A673 (cell line): ENCODE measurements at regions not wholly inside any gene's neighbourhood (a gene's known extent, or its start where the extent isn't known, plus 50 kb on each side); places are given as distances from the start of the nearest gene placed in this dataset.

Experiments
- BruUV-seq: library from RNA; stranded (reverse); fragments of 400-500 nt; replicated peaks from 2 replicates; lab custom pipeline; 2021; lab: Mats Ljungman, UMichigan
- CTCF ChIA-PET: fragments of 300-600 bp; sonication (Branson Sonifier 250); formaldehyde crosslinking; loops from one replicate; lab custom pipeline; 2022; ENCODE audit warnings: antibody characterized with exemption; lab: Charles Lee
- POLR2A ChIA-PET: fragments of 300-600 bp; sonication (Branson Sonifier 250); formaldehyde crosslinking; loops from one replicate; lab custom pipeline; 2022; ENCODE audit warnings: antibody characterized with exemption; ENCODE audit not compliant: low non-redundant PET; lab: Charles Lee
- DNase-seq: peaks from one replicate; pipeline ENCODE4 v3.0.0-alpha.2; 2015; ENCODE audit warnings: low spot score
- H3K27ac ChIP-seq: fragments of 200-600 bp; sonication (generic); 2 replicates; pipeline ENCODE4 v1.5.1; 2016; ENCODE audit warnings: mixed run types, low read depth, mild to moderate bottlenecking, mixed read lengths, antibody characterized with exemption, low read length; ENCODE audit not compliant: poor library complexity, severe bottlenecking
- H3K27me3 ChIP-seq: fragments of 200-600 bp; sonication (generic); replicated peaks from 2 replicates; pipeline ENCODE4 v1.6.1; 2017; ENCODE audit warnings: mixed run types, low read depth, mild to moderate bottlenecking, mixed read lengths, antibody characterized with exemption, low read length; ENCODE audit not compliant: insufficient read depth, poor library complexity
- H3K36me3 ChIP-seq: fragments of 200-600 bp; sonication (generic); 2 replicates; pipeline ENCODE4 v1.6.1; 2016; ENCODE audit warnings: mixed run types, mild to moderate bottlenecking, mixed read lengths, antibody characterized with exemption, low read length; ENCODE audit not compliant: insufficient read depth, poor library complexity, severe bottlenecking
- H3K4me1 ChIP-seq: fragments of 200-600 bp; sonication (generic); 2 replicates; pipeline ENCODE4 v1.6.1; 2017; ENCODE audit warnings: mixed run types, mild to moderate bottlenecking, mixed read lengths, antibody characterized with exemption, low read length; ENCODE audit not compliant: insufficient read depth, poor library complexity, severe bottlenecking
- H3K4me3 ChIP-seq: fragments of 200-600 bp; sonication (generic); 2 replicates; pipeline ENCODE4 v1.5.1; 2016; ENCODE audit warnings: low read depth, mixed run types, mild to moderate bottlenecking, mixed read lengths, low read length; ENCODE audit not compliant: poor library complexity, severe bottlenecking
- H3K9me3 ChIP-seq: fragments of 200-600 bp; sonication (generic); 2 replicates; pipeline ENCODE4 v1.6.1; 2016; ENCODE audit warnings: mixed run types, low read depth, mild to moderate bottlenecking, mixed read lengths, antibody characterized with exemption, low read length; ENCODE audit not compliant: poor library complexity, severe bottlenecking
- EZH2 ChIP-seq: fragments of 200-600 bp; sonication (generic); IDR thresholded peaks from 2 replicates; pipeline ENCODE4 v1.6.1; 2017; ENCODE audit warnings: borderline replicate concordance, low read depth, mild to moderate bottlenecking, mixed read lengths, antibody characterized with exemption, low read length; ENCODE audit not compliant: poor library complexity, severe bottlenecking
- intact Hi-C: fragments of 100-400 bp; cut with micrococcal nuclease; formaldehyde crosslinking; loops from one replicate; pipeline ENCODE4 v1.10.0; 2022; ENCODE audit not compliant: unreplicated experiment
- TF ChIP-seq, protein P1 (sequence below): fragments of 300-800, 200-600 bp; sonication (generic); conservative IDR thresholded peaks from 2 replicates; pipeline ENCODE4 v1.5.1; 2017; ENCODE audit warnings: low read depth, mild to moderate bottlenecking, antibody characterized with exemption, low read length, moderate library complexity, mixed read lengths

DNA sequence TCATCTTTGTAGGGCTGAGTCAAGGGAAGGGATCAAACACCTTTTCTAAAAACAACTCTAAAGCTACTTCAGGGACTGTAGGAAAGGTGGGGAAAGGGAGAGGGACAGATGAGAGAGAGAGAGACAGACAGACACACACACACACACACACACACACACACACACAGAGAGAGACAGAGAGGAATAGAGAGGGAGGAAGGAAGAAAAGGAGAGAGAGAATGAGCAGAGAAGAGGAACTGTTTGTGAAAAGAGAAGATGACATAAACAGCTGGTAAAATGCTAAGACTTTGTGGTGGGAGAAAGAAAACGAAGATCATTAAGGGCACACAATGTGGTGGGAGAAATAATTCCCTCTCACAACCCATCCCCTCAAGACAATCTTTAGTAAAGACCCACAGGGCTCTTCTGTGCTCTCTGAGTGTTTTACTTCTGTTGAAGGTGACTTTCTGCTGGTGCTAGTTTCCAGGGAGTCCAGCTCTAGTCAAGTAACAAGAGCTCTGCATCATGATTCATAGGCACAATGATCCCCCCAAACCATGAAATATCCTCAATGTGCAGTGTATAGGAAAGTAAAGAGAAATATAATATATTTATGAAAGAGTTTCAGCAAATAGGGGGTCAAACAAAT is 77.2 kb upstream of the STK17B start:
- Histone ChIP-seq H3K9me3 (no peaks in the 10 kb centered on the region), H3K36me3 (no peaks in the 10 kb centered on the region), H3K27ac (no peak overlapping the region), H3K4me3 (no peak overlapping the region), H3K27me3 (no peaks in the 10 kb centered on the region), H3K4me1 (no peaks in the 10 kb centered on the region)
- intact Hi-C loops: no loop called here
- BruUV-seq: no TSS peak
- no peak for DNase-seq
- POLR2A ChIA-PET: no interaction called here
- no peak for TF ChIP-seq EZH2
- TF ChIP-seq, protein P1, sequence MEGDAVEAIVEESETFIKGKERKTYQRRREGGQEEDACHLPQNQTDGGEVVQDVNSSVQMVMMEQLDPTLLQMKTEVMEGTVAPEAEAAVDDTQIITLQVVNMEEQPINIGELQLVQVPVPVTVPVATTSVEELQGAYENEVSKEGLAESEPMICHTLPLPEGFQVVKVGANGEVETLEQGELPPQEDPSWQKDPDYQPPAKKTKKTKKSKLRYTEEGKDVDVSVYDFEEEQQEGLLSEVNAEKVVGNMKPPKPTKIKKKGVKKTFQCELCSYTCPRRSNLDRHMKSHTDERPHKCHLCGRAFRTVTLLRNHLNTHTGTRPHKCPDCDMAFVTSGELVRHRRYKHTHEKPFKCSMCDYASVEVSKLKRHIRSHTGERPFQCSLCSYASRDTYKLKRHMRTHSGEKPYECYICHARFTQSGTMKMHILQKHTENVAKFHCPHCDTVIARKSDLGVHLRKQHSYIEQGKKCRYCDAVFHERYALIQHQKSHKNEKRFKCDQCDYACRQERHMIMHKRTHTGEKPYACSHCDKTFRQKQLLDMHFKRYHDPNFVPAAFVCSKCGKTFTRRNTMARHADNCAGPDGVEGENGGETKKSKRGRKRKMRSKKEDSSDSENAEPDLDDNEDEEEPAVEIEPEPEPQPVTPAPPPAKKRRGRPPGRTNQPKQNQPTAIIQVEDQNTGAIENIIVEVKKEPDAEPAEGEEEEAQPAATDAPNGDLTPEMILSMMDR: no peak
- CTCF ChIA-PET: no interaction called here

DNA sequence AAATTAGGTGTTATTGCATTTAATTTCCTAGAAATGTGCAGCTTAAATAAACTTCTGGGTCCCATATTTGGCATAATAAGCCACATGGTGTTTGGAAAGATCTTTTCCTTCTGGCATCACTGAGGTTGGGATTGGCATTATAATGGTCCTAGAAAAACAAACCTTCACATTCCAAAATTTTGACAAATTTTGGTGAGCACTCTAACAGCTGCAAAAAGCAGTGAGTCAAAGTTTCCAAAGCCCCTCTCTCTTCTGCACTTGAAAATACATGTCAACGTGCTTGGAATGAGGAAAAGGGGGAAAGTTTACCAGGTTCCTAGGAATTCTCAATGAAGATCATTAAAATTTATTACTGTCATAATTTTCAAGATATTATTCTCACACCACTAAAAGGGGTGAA is 77.8 kb upstream of the STK17B start:
- ChIA-PET POLR2A (no interaction called here), CTCF (no interaction called here)
- Histone ChIP-seq H3K9me3 (no peaks in the 10 kb centered on the region), H3K4me1 (no peaks in the 10 kb centered on the region), H3K4me3 (no peak overlapping the region), H3K27ac (no peak overlapping the region), H3K27me3 (no peaks in the 10 kb centered on the region), H3K36me3 (no peaks in the 10 kb centered on the region)
- no peak for TF ChIP-seq EZH2
- TF ChIP-seq, protein P1: no peak
- no peak for DNase-seq
- intact Hi-C loops: no loop called here
- no TSS peak for BruUV-seq

- CTCF ChIA-PET: no interaction called here
Observed at GRCh38 chr2:196249860-196250259, 78.5 kb upstream of the STK17B start.

More at GRCh38 chr2:196249860-196250259, 78.5 kb upstream of the STK17B start:
- H3K9me3 ChIP-seq: no peaks in the 10 kb centered on the region
- intact Hi-C loops: no loop called here
- no peak overlapping the region for H3K27ac ChIP-seq
- BruUV-seq: no TSS peak
- no peaks in the 10 kb centered on the region for H3K27me3 ChIP-seq
- H3K4me3 ChIP-seq: no peak overlapping the region
- no peak for DNase-seq
- POLR2A ChIA-PET: no interaction called here
- H3K36me3 ChIP-seq: no peaks in the 10 kb centered on the region
- TF ChIP-seq, protein P1: no peak
- TF ChIP-seq EZH2: no peak
- no peaks in the 10 kb centered on the region for H3K4me1 ChIP-seq
